ENCODE measurements at regions not wholly inside any gene's neighbourhood (a gene's known extent, or its start where the extent isn't known, plus 50 kb on each side); places are given as distances from the start of the nearest gene placed in this dataset.

DNA sequence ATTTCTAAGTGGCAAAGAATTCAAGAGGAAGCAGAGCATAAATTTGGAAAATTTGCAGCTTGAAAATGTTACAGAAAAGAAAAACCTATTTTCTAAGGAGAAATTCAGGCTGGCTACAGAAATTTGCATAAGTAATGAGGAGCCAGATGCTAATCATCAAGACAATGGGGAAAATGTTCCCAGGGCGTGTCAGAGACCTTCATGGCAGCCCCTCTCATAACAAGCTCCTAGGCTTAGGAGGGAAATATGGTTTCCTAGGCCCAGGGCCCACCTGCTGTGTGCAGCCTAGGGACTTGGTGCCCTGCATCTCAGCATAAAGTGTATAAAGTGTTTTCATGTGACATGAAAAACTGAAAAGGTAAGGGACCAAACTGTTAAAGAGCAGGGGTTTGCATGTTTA, 1796.3 kb upstream of the FLRT2 start:
- DNase-seq (ENCODE audit: low read depth), result no peak
- no peak for TF ChIP-seq CTCF (conservative IDR thresholded peaks at IDR 0.05; ENCODE audit: low read length)
- no peak overlapping the region for H3K4me3 ChIP-seq (ENCODE audit: low read length)

- no peak for TF ChIP-seq CTCF (conservative IDR thresholded peaks at IDR 0.05; ENCODE audit: low read length)
- DNase-seq (ENCODE audit: low read depth), result no peak
- no peak overlapping the region for H3K4me3 ChIP-seq (ENCODE audit: low read length)
Observed at GRCh38 chr14:83734431-83734830, 1795.5 kb upstream of the FLRT2 start.

DNA sequence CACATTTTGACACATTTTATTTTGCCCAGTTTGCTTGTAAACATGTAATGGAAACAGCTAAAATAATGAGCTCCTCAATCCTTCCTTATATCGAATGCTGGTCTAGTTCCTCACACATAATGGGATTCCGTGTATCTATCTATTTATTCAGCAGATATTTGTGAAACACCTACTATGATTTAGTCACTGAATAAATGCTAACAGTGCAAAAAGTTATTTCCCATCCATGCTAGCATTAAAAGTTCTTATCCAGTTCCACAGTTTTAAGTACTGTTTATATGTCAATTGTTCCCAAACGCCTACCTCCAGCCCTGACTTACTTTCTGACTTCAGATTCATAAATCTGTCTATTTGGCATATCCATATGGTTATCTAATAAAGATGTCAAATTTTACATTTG, 1788.7 kb upstream of the FLRT2 start:
- H3K4me3 ChIP-seq (ENCODE audit: low read length), result no peak overlapping the region
- DNase-seq (ENCODE audit: low read depth), result no peak
- no peak for TF ChIP-seq CTCF (conservative IDR thresholded peaks at IDR 0.05; ENCODE audit: low read length)

- no peak for DNase-seq (ENCODE audit: low read depth)
- no peak for TF ChIP-seq CTCF (conservative IDR thresholded peaks at IDR 0.05; ENCODE audit: low read length)
- H3K4me3 ChIP-seq (ENCODE audit: low read length), result no peak overlapping the region
Observed at GRCh38 chr14:83744224-83744623, 1785.7 kb upstream of the FLRT2 start.

DNA sequence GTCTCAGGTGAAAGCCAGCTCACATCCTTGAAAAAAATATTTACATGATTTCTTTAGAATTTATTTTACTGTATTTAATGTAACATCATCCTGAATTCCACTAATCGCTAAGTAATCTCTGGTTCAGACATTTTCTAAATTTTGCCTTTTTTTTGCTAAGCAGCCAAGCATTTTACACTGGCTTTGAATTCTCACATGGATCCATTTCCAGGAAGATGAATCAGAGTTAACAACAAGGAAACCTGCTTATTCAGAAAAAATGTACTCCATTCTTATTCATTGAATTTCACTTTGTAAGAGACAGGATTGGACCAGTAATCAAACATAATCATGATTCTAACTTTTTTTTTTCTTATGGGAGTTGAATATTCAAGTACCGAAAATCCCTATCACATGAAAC, 1785.1 kb upstream of the FLRT2 start:
- no peak for DNase-seq (ENCODE audit: low read depth)
- no peak for TF ChIP-seq CTCF (conservative IDR thresholded peaks at IDR 0.05; ENCODE audit: low read length)
- no peak overlapping the region for H3K4me3 ChIP-seq (ENCODE audit: low read length)

DNA sequence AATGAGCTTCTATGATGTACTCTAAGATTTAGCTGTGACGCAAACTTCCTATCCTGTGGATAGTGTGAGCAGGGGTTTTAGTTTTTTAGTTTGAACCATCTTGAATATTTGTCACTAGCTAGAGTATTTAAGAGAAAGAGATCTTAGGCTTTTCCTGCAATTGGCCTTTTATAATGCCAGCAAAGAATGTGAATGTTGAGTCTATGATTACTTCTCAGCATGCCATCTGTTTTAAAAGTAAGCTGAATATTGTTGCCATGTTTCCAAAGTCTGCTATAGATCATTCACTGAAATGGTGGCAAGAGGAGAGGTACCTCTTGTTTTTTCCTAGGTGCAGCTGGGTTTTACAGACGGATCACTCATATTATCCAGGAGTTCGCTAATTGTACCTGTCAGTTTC, 1783.6 kb upstream of the FLRT2 start:
- no peak for TF ChIP-seq CTCF (conservative IDR thresholded peaks at IDR 0.05; ENCODE audit: low read length)
- DNase-seq (ENCODE audit: low read depth), result no peak
- H3K4me3 ChIP-seq (ENCODE audit: low read length), result no peak overlapping the region

DNA sequence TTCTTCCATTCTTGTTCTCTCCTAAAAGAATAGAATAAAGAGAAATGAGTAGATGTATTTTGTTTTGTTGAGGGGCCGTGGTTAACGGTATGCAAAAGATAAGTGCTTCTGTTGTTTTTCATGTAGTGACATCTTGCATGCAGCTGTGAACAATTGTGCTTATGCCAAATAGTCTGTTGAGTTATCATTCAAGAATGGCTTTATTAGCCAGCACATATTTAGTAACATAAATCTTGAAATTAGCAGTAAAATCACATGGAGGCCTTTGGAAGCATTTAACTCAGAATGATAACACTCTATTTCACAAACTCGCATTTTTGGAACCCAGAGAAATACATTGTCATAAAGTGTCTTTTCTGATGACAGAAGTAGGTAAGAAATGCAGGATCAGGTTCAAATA, 1772.0 kb upstream of the FLRT2 start:
- TF ChIP-seq CTCF (conservative IDR thresholded peaks at IDR 0.05; ENCODE audit: low read length), result no peak
- peak; percentile 37 for DNase-seq (ENCODE audit: low read depth)

More for the DNA sequence above, 1772.0 kb upstream of the FLRT2 start:
- H3K4me3 ChIP-seq (ENCODE audit: low read length), result no peak overlapping the region
